ENCODE measurements at regions not wholly inside any gene's neighbourhood (a gene's known extent, or its start where the extent isn't known, plus 50 kb on each side); places are given as distances from the start of the nearest gene placed in this dataset.

- no peak overlapping the region for H3K4me3 Mint-ChIP-seq
Measured at GRCh38 chr20:48154040-48154765, 368.9 kb upstream of the SULF2 start.

GRCh38 chr20:48153523-48153922 is 368.2 kb upstream of the SULF2 start:
- Mint-ChIP-seq H3K27ac (no peak overlapping the region), H3K36me3 (no peaks in the 10 kb centered on the region), H3K9me3 (peaks cover 0 to 10% (median 3%) of the 10 kb centered on the region in 5 donors), H3K27me3 (peaks cover 10 to 18% of the 10 kb centered on the region in 2 donors), H3K4me1 (no peaks in the 10 kb centered on the region), H3K4me3 (no peak overlapping the region)
- CTCF ChIA-PET = no interaction called here
- POLR2A ChIA-PET = no interaction called here
- Histone ChIP-seq H3K9me3 (ENCODE audit: low read length) (no peaks in the 10 kb centered on the region), H3K4me3 (ENCODE audit: low read length) (no peak overlapping the region), H3K4me1 (ENCODE audit: insufficient read depth, low read length) (no peaks in the 10 kb centered on the region), H3K27ac (ENCODE audit: low read depth, low read length) (no peak overlapping the region), H3K27me3 (ENCODE audit: insufficient read depth, low read length, poor library complexity, severe bottlenecking) (no peaks in the 10 kb centered on the region), H3K36me3 (ENCODE audit: insufficient read depth, low read length) (no peaks in the 10 kb centered on the region)
- no peak for DNase-seq

More at GRCh38 chr20:48154040-48154765, 368.9 kb upstream of the SULF2 start:
- ChIA-PET CTCF (no interaction called here), POLR2A (no interaction called here)
- H3K27ac ChIP-seq (ENCODE audit: low read depth, low read length) = no peak overlapping the region
- Mint-ChIP-seq H3K4me1 (no peaks in the 10 kb centered on the region), H3K9me3 (peaks cover 0 to 10% (median 3%) of the 10 kb centered on the region in 5 donors), H3K27me3 (peaks cover 9 to 18% of the 10 kb centered on the region in 2 donors), H3K27ac (no peak overlapping the region), H3K36me3 (no peaks in the 10 kb centered on the region)
- no peaks in the 10 kb centered on the region for H3K27me3 ChIP-seq (ENCODE audit: insufficient read depth, low read length, poor library complexity, severe bottlenecking)
- no peak for DNase-seq
- H3K4me1 ChIP-seq (ENCODE audit: insufficient read depth, low read length) = no peaks in the 10 kb centered on the region
- H3K9me3 ChIP-seq (ENCODE audit: low read length) = no peaks in the 10 kb centered on the region
- no peaks in the 10 kb centered on the region for H3K36me3 ChIP-seq (ENCODE audit: insufficient read depth, low read length)
- no peak overlapping the region for H3K4me3 ChIP-seq (ENCODE audit: low read length)

- H3K4me3 ChIP-seq (ENCODE audit: low read length) = no peak overlapping the region
- no peaks in the 10 kb centered on the region for H3K9me3 ChIP-seq (ENCODE audit: low read length)
- Mint-ChIP-seq H3K9me3 (peaks cover 0 to 10% (median 3%) of the 10 kb centered on the region in 5 donors), H3K36me3 (no peaks in the 10 kb centered on the region), H3K27me3 (peaks cover 11 to 18% of the 10 kb centered on the region in 2 donors), H3K4me1 (no peaks in the 10 kb centered on the region), H3K27ac (no peak overlapping the region), H3K4me3 (no peak overlapping the region)
- no peaks in the 10 kb centered on the region for H3K27me3 ChIP-seq (ENCODE audit: insufficient read depth, low read length, poor library complexity, severe bottlenecking)
- H3K4me1 ChIP-seq (ENCODE audit: insufficient read depth, low read length) = no peaks in the 10 kb centered on the region
- POLR2A ChIA-PET = no interaction called here
- CTCF ChIA-PET = no interaction called here
- DNase-seq = no peak
- H3K36me3 ChIP-seq (ENCODE audit: insufficient read depth, low read length) = no peaks in the 10 kb centered on the region
- H3K27ac ChIP-seq (ENCODE audit: low read depth, low read length) = no peak overlapping the region
Measured at GRCh38 chr20:48153103-48153502, 367.8 kb upstream of the SULF2 start.

- no peak overlapping the region for H3K4me3 ChIP-seq (ENCODE audit: low read length)
- Mint-ChIP-seq H3K9me3 (peaks cover 0 to 3% (median 1%) of the 10 kb centered on the region in 5 donors), H3K4me3 (no peak overlapping the region), H3K27me3 (peaks cover 14 to 22% of the 10 kb centered on the region in 2 donors), H3K27ac (no peak overlapping the region), H3K4me1 (no peaks in the 10 kb centered on the region), H3K36me3 (no peaks in the 10 kb centered on the region)
- ChIA-PET CTCF (no interaction called here), POLR2A (no interaction called here)
- no peaks in the 10 kb centered on the region for H3K4me1 ChIP-seq (ENCODE audit: insufficient read depth, low read length)
- H3K27ac ChIP-seq (ENCODE audit: low read depth, low read length) = no peak overlapping the region
- H3K9me3 ChIP-seq (ENCODE audit: low read length) = no peaks in the 10 kb centered on the region
- DNase-seq = no peak
- H3K27me3 ChIP-seq (ENCODE audit: insufficient read depth, low read length, poor library complexity, severe bottlenecking) = no peaks in the 10 kb centered on the region
- H3K36me3 ChIP-seq (ENCODE audit: insufficient read depth, low read length) = no peaks in the 10 kb centered on the region
Measured at GRCh38 chr20:48150568-48150967, 365.3 kb upstream of the SULF2 start.

- ChIA-PET POLR2A (no interaction called here), CTCF (no interaction called here)
- H3K4me3 ChIP-seq (ENCODE audit: low read length) = no peak overlapping the region
- Mint-ChIP-seq H3K4me1 (no peaks in the 10 kb centered on the region), H3K27ac (no peak overlapping the region), H3K4me3 (peak overlapping the region in 1 of 7 donors; percentile 27), H3K9me3 (peaks cover 0 to 2% (median 0%) of the 10 kb centered on the region in 5 donors), H3K27me3 (peaks cover 14 to 21% of the 10 kb centered on the region in 2 donors), H3K36me3 (no peaks in the 10 kb centered on the region)
- no peak overlapping the region for H3K27ac ChIP-seq (ENCODE audit: low read depth, low read length)
- no peak for DNase-seq
- H3K36me3 ChIP-seq (ENCODE audit: insufficient read depth, low read length) = no peaks in the 10 kb centered on the region
- H3K4me1 ChIP-seq (ENCODE audit: insufficient read depth, low read length) = no peaks in the 10 kb centered on the region
- no peaks in the 10 kb centered on the region for H3K9me3 ChIP-seq (ENCODE audit: low read length)
- H3K27me3 ChIP-seq (ENCODE audit: insufficient read depth, low read length, poor library complexity, severe bottlenecking) = no peaks in the 10 kb centered on the region
Measured at GRCh38 chr20:48149902-48150301, 364.6 kb upstream of the SULF2 start.

GRCh38 chr20:48148916-48149672 is 363.8 kb upstream of the SULF2 start:
- DNase-seq = no peak
- H3K4me3 ChIP-seq (ENCODE audit: low read length) = no peak overlapping the region
- Mint-ChIP-seq H3K36me3 (no peaks in the 10 kb centered on the region), H3K4me1 (no peaks in the 10 kb centered on the region), H3K9me3 (no peaks in the 10 kb centered on the region), H3K27me3 (peaks cover 11 to 19% of the 10 kb centered on the region in 2 donors), H3K27ac (peak overlapping the region in 1 of 8 donors; percentile 78), H3K4me3 (no peak overlapping the region)
- CTCF ChIA-PET = no interaction called here
- no peaks in the 10 kb centered on the region for H3K27me3 ChIP-seq (ENCODE audit: insufficient read depth, low read length, poor library complexity, severe bottlenecking)
- H3K9me3 ChIP-seq (ENCODE audit: low read length) = no peaks in the 10 kb centered on the region
- POLR2A ChIA-PET = no interaction called here
- H3K4me1 ChIP-seq (ENCODE audit: insufficient read depth, low read length) = no peaks in the 10 kb centered on the region
- H3K27ac ChIP-seq (ENCODE audit: low read depth, low read length) = no peak overlapping the region
- H3K36me3 ChIP-seq (ENCODE audit: insufficient read depth, low read length) = no peaks in the 10 kb centered on the region

GRCh38 chr20:48148020-48148419 is 362.7 kb upstream of the SULF2 start:
- Histone ChIP-seq H3K27me3 (ENCODE audit: insufficient read depth, low read length, poor library complexity, severe bottlenecking) (no peaks in the 10 kb centered on the region), H3K27ac (ENCODE audit: low read depth, low read length) (no peak overlapping the region), H3K9me3 (ENCODE audit: low read length) (no peaks in the 10 kb centered on the region), H3K36me3 (ENCODE audit: insufficient read depth, low read length) (no peaks in the 10 kb centered on the region), H3K4me1 (ENCODE audit: insufficient read depth, low read length) (no peaks in the 10 kb centered on the region), H3K4me3 (ENCODE audit: low read length) (no peak overlapping the region)
- CTCF ChIA-PET = no interaction called here
- Mint-ChIP-seq H3K27ac (no peak overlapping the region), H3K9me3 (no peaks in the 10 kb centered on the region), H3K4me1 (no peaks in the 10 kb centered on the region), H3K36me3 (no peaks in the 10 kb centered on the region), H3K27me3 (peaks cover 8 to 10% of the 10 kb centered on the region in 2 donors), H3K4me3 (no peak overlapping the region)
- POLR2A ChIA-PET = no interaction called here
- no peak for DNase-seq

GRCh38 chr20:48147311-48147710 is 362.0 kb upstream of the SULF2 start:
- H3K4me1 Mint-ChIP-seq = no peaks in the 10 kb centered on the region
- peaks cover 5 to 10% of the 10 kb centered on the region in 2 donors for H3K27me3 Mint-ChIP-seq
- no peaks in the 10 kb centered on the region for H3K4me1 ChIP-seq (ENCODE audit: insufficient read depth, low read length)
- no peaks in the 10 kb centered on the region for H3K36me3 Mint-ChIP-seq
- H3K27ac ChIP-seq (ENCODE audit: low read depth, low read length) = no peak overlapping the region
- CTCF ChIA-PET = no interaction called here
- POLR2A ChIA-PET = no interaction called here
- no peak for DNase-seq
- H3K4me3 Mint-ChIP-seq = peak overlapping the region in 1 of 7 donors; percentile 37
- no peak overlapping the region for H3K27ac Mint-ChIP-seq
- H3K9me3 Mint-ChIP-seq = no peaks in the 10 kb centered on the region
- no peak overlapping the region for H3K4me3 ChIP-seq (ENCODE audit: low read length)
- H3K27me3 ChIP-seq (ENCODE audit: insufficient read depth, low read length, poor library complexity, severe bottlenecking) = no peaks in the 10 kb centered on the region
- no peaks in the 10 kb centered on the region for H3K9me3 ChIP-seq (ENCODE audit: low read length)
- no peaks in the 10 kb centered on the region for H3K36me3 ChIP-seq (ENCODE audit: insufficient read depth, low read length)
